Inflammatory macrophage treated with lipopolysaccharide for 1 hour (primary cell): ENCODE measurements at regions not wholly inside any gene's neighbourhood (a gene's known extent, or its start where the extent isn't known, plus 50 kb on each side); places are given as distances from the start of the nearest gene placed in this dataset.

Source experiments
- DNase-seq, 2 donors: peaks; one replicate each; pipeline ENCODE4 v3.0.0-alpha.2; 2020 to 2022

DNA sequence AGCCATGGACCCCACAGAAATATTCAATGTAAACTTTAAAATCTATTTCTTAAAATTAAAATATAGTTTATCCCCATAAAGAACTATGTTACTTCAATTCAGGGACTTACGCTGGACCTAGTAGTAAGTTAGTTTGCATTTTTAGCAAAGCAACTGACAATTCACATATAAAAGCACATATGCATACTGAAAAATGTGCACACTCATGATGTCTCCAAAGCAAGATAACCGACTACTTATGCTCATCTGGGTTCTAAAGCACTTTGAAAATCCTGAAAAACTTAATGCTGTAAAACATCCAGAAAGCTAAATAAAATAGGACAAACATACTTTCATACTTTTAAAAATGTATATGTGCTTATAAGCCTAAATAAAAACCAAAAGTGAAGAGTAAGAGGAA is 264.4 kb upstream of the GAS1 start:
- DNase-seq, result no peak

- DNase-seq, result no peak
These were observed 265.3 kb upstream of the GAS1 start for GRCh38 chr9:87212605-87213021.

- DNase-seq, result no peak
These were observed 266.6 kb upstream of the GAS1 start for GRCh38 chr9:87213948-87214347.

DNA sequence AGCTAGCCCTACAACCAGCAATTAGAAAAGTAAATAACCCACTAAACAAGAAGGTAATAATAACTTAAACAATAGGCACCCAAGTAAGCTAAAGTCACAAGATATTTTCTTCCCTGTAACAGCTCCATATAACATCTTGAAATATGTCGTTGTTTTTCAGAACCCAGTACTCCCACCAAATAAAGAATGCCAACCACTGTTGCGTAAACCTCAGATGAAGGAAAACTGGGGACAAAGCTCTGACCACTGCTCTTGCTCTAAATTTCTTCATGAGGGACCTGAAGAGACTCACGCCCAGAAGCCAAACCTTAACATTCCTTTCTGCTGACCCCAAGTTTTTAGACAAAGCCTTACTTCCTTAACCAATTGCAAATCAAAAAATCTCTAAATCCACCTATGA is 267.7 kb upstream of the GAS1 start:
- DNase-seq, result no peak

- no peak for DNase-seq
These were observed 268.7 kb upstream of the GAS1 start for GRCh38 chr9:87216036-87216435.

DNA sequence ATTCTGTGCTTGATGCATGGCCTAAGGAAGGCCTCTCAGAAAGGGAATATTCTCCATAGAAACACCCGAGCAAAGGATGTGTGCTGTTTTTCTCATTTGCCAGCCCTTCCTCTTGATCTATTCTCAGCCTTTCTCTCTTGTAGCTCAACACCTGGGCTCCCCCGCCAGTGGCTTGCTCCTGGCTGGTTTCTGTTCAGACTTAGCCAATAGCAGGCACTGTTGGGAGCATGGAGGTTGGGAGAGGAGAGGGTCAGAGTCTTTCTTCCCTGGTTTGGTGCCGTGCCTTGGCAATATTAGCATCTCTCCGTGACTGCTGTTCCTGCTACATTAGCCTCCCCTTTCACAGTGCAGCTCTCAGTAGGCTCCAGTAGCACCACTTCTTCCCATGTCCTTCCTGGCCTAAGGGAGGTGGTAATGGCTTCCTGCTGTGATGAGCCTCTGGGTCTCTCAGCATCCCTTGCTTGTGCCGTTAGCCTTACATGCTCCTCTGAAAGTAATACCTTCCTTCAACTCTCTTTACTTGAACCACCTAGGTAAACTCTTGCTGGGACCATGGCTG is 269.7 kb upstream of the GAS1 start:
- no peak for DNase-seq

- DNase-seq, result no peak
These were observed 274.0 kb upstream of the DAPK1 start for GRCh38 chr9:87223392-87224246.

- no peak for DNase-seq
These were observed 270.8 kb upstream of the DAPK1 start for GRCh38 chr9:87226896-87227295.

- no peak for DNase-seq
These were observed 270.2 kb upstream of the DAPK1 start for GRCh38 chr9:87227456-87227855.

- DNase-seq, result no peak
These were observed 268.6 kb upstream of the DAPK1 start for GRCh38 chr9:87229108-87229507.

GRCh38 chr9:87233431-87233830 is 264.2 kb upstream of the DAPK1 start:
- DNase-seq, result no peak

- DNase-seq, result no peak
These were observed 263.7 kb upstream of the DAPK1 start for GRCh38 chr9:87233899-87234455.

DNA sequence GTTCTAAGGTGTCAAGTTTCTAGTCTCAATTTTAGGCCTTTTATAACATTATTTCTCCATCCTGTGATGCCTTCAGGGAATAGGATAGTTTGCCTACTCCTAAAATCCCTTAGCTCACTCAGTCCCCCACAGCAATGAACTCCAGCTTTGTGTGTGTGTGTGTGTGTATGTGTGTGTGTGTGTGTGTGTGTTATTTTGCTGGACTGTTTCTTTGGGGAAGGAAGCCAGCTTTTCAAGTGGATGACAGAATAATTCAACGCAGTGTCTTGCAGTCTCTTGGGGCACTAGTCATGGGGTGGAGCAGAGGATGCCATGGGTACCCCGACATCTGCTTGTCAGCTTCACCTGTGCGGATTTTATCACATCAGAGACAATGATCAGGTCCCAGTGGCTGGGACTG is 262.8 kb upstream of the DAPK1 start:
- DNase-seq, result no peak

- no peak for DNase-seq
These were observed 261.1 kb upstream of the DAPK1 start for GRCh38 chr9:87236546-87236945.

DNA sequence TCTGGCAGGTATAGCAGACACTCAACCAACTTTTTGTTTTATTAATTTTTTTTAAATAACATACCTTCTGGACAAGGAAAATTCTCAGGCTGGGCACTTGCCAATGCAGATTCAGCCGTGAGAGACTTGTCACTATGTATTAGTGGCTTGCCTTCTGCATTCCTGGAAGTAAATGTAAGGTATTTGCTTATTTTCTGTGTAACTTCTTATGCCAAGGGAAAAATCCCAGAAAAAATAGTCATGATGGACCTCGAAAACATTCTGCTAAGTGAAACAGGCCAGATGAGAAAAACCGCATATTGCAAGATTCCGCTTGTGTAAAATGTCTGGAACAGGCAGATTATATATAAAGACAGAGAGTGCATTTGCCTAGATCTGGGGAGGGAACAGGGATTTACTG is 260.3 kb upstream of the DAPK1 start:
- no peak for DNase-seq

- DNase-seq, result no peak
These were observed 259.1 kb upstream of the DAPK1 start for GRCh38 chr9:87238545-87238944.

DNA sequence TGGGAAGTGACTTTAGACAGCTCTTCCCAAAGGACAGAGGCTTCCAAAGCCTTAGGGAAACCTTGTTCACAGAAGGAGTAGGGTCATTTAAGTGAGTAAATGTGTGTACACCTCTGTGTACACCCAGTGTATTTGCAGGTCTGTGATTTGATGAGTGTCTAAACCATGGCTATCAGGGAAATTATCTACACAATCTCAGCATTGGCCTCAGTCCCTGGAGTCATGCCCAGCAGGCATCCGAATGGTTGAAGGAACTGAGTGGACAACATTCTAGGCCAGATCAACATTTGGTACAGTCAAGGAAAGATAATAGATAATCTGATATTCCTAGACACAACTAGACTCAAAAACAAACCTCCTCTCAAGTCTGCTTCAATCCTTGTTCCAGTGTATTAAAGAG is 258.4 kb upstream of the DAPK1 start:
- no peak for DNase-seq

DNA sequence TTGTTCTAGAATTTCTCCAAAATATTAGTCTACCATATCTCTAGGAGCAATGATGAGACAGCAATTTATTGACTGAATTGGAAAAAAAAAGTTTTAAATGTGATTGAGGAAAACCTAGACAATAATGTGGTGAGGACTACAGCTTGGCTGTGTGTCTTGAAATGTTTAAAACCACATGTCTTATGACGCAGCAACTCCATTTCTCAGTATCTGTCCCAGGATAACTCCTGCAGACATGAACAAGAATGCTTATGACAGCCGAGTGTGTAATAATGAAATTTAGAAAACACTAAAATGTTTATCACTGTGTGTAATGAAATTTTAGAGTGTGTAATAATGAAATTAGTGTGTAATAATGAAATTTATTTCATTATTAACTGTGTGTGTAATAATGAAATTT is 254.1 kb upstream of the DAPK1 start:
- DNase-seq, result no peak

GRCh38 chr9:87245271-87245670 is 252.4 kb upstream of the DAPK1 start:
- DNase-seq, result no peak

- no peak for DNase-seq
These were observed 250.6 kb upstream of the DAPK1 start for GRCh38 chr9:87247097-87247496.

DNA sequence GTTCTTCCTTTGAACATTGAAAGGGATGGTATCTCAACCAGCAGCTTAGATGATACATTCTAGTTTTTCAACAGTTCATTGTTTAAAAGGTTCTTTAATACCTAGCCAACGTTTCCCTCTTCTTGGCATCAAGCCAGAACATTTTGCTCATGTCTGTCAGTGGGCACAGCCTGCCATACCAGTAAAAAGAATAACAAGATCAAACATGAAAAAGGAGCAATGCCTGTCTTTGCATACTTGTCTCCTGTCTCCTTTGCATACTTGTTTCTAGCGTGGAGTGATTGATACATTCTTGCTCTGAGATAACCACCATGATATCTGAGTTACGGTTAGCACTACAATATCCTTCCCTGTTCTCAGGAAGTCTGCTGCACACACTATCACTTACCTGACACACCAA is 248.6 kb upstream of the DAPK1 start:
- no peak for DNase-seq

- DNase-seq, result no peak
These were observed 247.5 kb upstream of the DAPK1 start for GRCh38 chr9:87250205-87250604.

- DNase-seq, result no peak
These were observed 242.1 kb upstream of the DAPK1 start for GRCh38 chr9:87255431-87256155.

DNA sequence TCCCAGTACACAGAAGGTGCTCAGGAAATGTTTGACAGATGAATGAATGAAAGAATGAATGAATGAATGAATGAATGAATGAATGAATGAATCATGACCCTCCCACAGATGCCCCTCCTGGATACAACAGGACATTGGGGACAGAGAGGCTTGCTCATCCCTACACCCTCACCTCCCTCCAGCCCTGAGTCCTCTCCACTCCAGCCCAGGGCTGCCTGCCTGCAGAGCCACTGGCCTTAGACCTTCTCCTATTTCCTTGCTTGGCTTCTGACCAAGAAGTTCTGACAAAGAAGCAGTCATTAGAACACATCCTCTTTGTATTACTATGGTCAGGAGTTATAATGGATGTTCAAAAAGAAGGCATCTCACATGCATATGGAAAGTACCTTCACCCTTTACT is 240.7 kb upstream of the DAPK1 start:
- no peak for DNase-seq
